Heart right ventricle (tissue), 16 donors: ENCODE measurements at regions not wholly inside any gene's neighbourhood (a gene's known extent, or its start where the extent isn't known, plus 50 kb on each side); places are given as distances from the start of the nearest gene placed in this dataset.

ENCODE experiments used
- ATAC-seq, 8 donors: fragments of 200-7000 bp; cut with Tn5 transposase; one replicate each; pipeline ENCODE4 v1.9.1; 2020; ENCODE audit warnings: mild to moderate bottlenecking in 8 of 8, moderate library complexity in 8 of 8, moderate number of reproducible peaks in 1 of 8
- DNase-seq, 2 donors: peaks; one replicate each; pipeline ENCODE4 v3.0.0-alpha.2; 2020
- H3K27ac ChIP-seq, 10 donors: fragments of 200-600 bp; sonication (generic) in 2 of 10; one replicate each; pipeline versions ENCODE4 v1.5.0 to v1.8.0; 2020 to 2022; ENCODE audit warnings: mild to moderate bottlenecking in 3 of 10
- H3K27me3 ChIP-seq, 7 donors: fragments of 200-600 bp; one replicate each; pipeline ENCODE4 v1.8.0; 2021 to 2022; ENCODE audit warnings: mild to moderate bottlenecking in 2 of 7
- H3K36me3 ChIP-seq, 9 donors: fragments of 200-600 bp; sonication (generic) in 1 of 9; one replicate each; pipeline versions ENCODE4 v1.5.0 to v1.8.0; 2020 to 2022; ENCODE audit warnings: mild to moderate bottlenecking in 2 of 9
- H3K4me1 ChIP-seq, 9 donors: fragments of 200-600 bp; sonication (generic) in 1 of 9; one replicate each; pipeline versions ENCODE4 v1.5.0 to v1.8.0; 2020 to 2022; ENCODE audit warnings: mild to moderate bottlenecking in 4 of 9
- H3K4me3 ChIP-seq, 10 donors: fragments of 200-600 bp; sonication (generic) in 2 of 10; one replicate each; pipeline versions ENCODE4 v1.5.0 to v1.8.0; 2020 to 2022; ENCODE audit warnings: mild to moderate bottlenecking in 7 of 10, moderate library complexity in 2 of 10
- H3K9me3 ChIP-seq, 11 donors: fragments of 200-600 bp in 10 of 11; sonication (generic) in 2 of 11; one replicate each; pipeline versions ENCODE4 v1.5.0 to v1.8.0; 2013 to 2022; ENCODE audit warnings: mild to moderate bottlenecking in 2 of 11, control low read depth in 1 of 11, moderate library complexity in 1 of 11
- CTCF ChIP-seq, 9 donors: fragments of 200-600 bp; sonication (generic) in 2 of 9; IDR thresholded peaks; one replicate each; pipeline versions ENCODE4 v1.5.0 to v1.8.0; 2021 to 2022; ENCODE audit warnings: antibody characterized with exemption in 9 of 9, mild to moderate bottlenecking in 5 of 9, moderate library complexity in 1 of 9
- WGBS, 2 donors: extraction: QIAGEN DNeasy Blood & Tissue Kit; methylation state at CpG; one replicate each; pipeline ENCODE4 v1.1.7; 2013; ENCODE audit warnings: inconsistent platforms in 1 of 2; 5-methylcytosine and 5-hydroxymethylcytosine counted together
- intact Hi-C, 10 donors: fragments of 100-400 bp; cut with DNase I; formaldehyde crosslinking; loops; one replicate each; pipeline versions ENCODE4 v1.11.1 to v1.14.2; 2022
- donor health status: Arrhythmogenic right ventricular cardiomyopathy.
- donor health status: ischemic (EF 13 %, LVEDD 7.1; RV severe dilation, severe dysfunction).
- donor health status: healthy with polysubstance abuse.
- donor health status: DM: no; HTN: yes; CAD: no.
- donor health status: DM: no; HTN: no; CAD: no.
- donor health status: ischemic (EF 25% LVEDD 6.9; RV normal size, moderate dysfunction).
- donor health status: ischemic (EF 25% LVEDD 5.7; RV mildly dilated, moderate dysfunction).
- donor health status: healthy.
- donor health status: DM: yes; HTN: yes; CAD: no.
- donor health status: Ischemic cardiomyopathy.
- donor health status: ischemic (EF 35%, LVEDD 5.7; RV mildly dilated, moderate dysfunction).
- donor health status: nonischemic (EF 11% LVEDD 7.7; RV severe dilation, severe dysfunction).
- donor health status: DM: yes; HTN: yes; CAD: no.
- donor health status: PGD.
- donor health status: ischemic (EF 29% LVEDD 5.4; RV normal size, mild dysfunction).
- donor health status: nonischemic (EF 23%, LVEDD 6.1; RV moderate dilation, normal function).

GRCh38 chr9:79020276-79020675 lies 551.5 kb upstream of the TLE4 start:
- ATAC-seq, result no peak
- no peak for TF ChIP-seq CTCF (IDR thresholded peaks at IDR 0.05)
- Histone ChIP-seq H3K9me3 (peaks cover 0 to 7% (median 0%) of the 10 kb centered on the region in 11 donors), H3K4me1 (no peaks in the 10 kb centered on the region), H3K4me3 (no peak overlapping the region), H3K27me3 (no peaks in the 10 kb centered on the region), H3K27ac (no peak overlapping the region), H3K36me3 (no peaks in the 10 kb centered on the region)
- no peak for DNase-seq
- intact Hi-C loops, result no loop called here
- 83 to 84% methylated on average over 5 of the region's 5 CpGs for WGBS, 2 donors

GRCh38 chr9:79021084-79021483 lies 550.7 kb upstream of the TLE4 start:
- intact Hi-C loops, result no loop called here
- no peak overlapping the region for H3K4me3 ChIP-seq
- no peaks in the 10 kb centered on the region for H3K36me3 ChIP-seq
- H3K27ac ChIP-seq, result no peak overlapping the region
- H3K27me3 ChIP-seq, result no peaks in the 10 kb centered on the region
- TF ChIP-seq CTCF (IDR thresholded peaks at IDR 0.05), result no peak
- no peaks in the 10 kb centered on the region for H3K4me1 ChIP-seq
- DNase-seq (no peak), ATAC-seq (no peak)
- 74 to 90% methylated on average over 1 of the region's 1 CpG for WGBS, 2 donors
- peaks cover 0 to 7% (median 0%) of the 10 kb centered on the region in 11 donors for H3K9me3 ChIP-seq

- WGBS, 2 donors, result 64 to 75% methylated on average over 3 of the region's 3 CpGs
- no peak overlapping the region for H3K27ac ChIP-seq
- no peak overlapping the region for H3K4me3 ChIP-seq
- peaks cover 0 to 7% (median 0%) of the 10 kb centered on the region in 11 donors for H3K9me3 ChIP-seq
- DNase-seq, result no peak
- no peaks in the 10 kb centered on the region for H3K4me1 ChIP-seq
- no peak for ATAC-seq
- TF ChIP-seq CTCF (IDR thresholded peaks at IDR 0.05), result no peak
- intact Hi-C loops, result no loop called here
- H3K36me3 ChIP-seq, result no peaks in the 10 kb centered on the region
- no peaks in the 10 kb centered on the region for H3K27me3 ChIP-seq
Measured at GRCh38 chr9:79023134-79023580, 548.6 kb upstream of the TLE4 start.

- no peak overlapping the region for H3K27ac ChIP-seq
- 43 to 51% methylated on average over 3 of the region's 3 CpGs for WGBS, 2 donors
- intact Hi-C loops, result no loop called here
- no peaks in the 10 kb centered on the region for H3K4me1 ChIP-seq
- H3K4me3 ChIP-seq, result no peak overlapping the region
- H3K27me3 ChIP-seq, result no peaks in the 10 kb centered on the region
- no peak for ATAC-seq
- peaks cover 0 to 7% (median 0%) of the 10 kb centered on the region in 11 donors for H3K9me3 ChIP-seq
- no peaks in the 10 kb centered on the region for H3K36me3 ChIP-seq
- DNase-seq, result no peak
- no peak for TF ChIP-seq CTCF (IDR thresholded peaks at IDR 0.05)
Measured at GRCh38 chr9:79026316-79026715, 545.4 kb upstream of the TLE4 start.
